Body of pancreas (tissue), 4 donors: ENCODE measurements at regions not wholly inside any gene's neighbourhood (a gene's known extent, or its start where the extent isn't known, plus 50 kb on each side); places are given as distances from the start of the nearest gene placed in this dataset.

Source experiments
- CTCF ChIP-seq, 7 experiments: fragments of 450-650 bp in 4 of 7; fragments of 200-600 bp in 3 of 7; sonication (generic) in 3 of 7; IDR thresholded peaks; one replicate each; pipeline ENCODE4 v1.5.1; 2016 to 2019; ENCODE audit warnings: antibody characterized with exemption in 7 of 7
- POLR2A ChIP-seq, 3 donors: fragments of 450-650 bp; IDR thresholded peaks; one replicate each; pipeline ENCODE4 v1.6.1; 2016; ENCODE audit warnings: antibody characterized with exemption in 3 of 3, mild to moderate bottlenecking in 2 of 3

GRCh38 chr11:105524286-105524685 lies 85.6 kb upstream of the GRIA4 start:
- TF ChIP-seq CTCF (IDR thresholded peaks at IDR 0.05) = no peak
- no peak for TF ChIP-seq POLR2A (IDR thresholded peaks at IDR 0.05)
